ENCODE measurements at regions not wholly inside any gene's neighbourhood (a gene's known extent, or its start where the extent isn't known, plus 50 kb on each side); places are given as distances from the start of the nearest gene placed in this dataset.

GRCh38 chr7:69047151-69047754 lies 551.0 kb upstream of the AUTS2 start:
- no peak overlapping the region for H2AFZ ChIP-seq (ENCODE audit: low read length)
- no peak for DNase-seq (ENCODE audit: low read depth in 2 of 2)
- H3K9ac ChIP-seq (ENCODE audit: insufficient read depth, low read length), result no peak overlapping the region
- H4K20me1 ChIP-seq (ENCODE audit: control insufficient read depth, extremely low read depth, insufficient read depth, low read length), result no peaks in the 10 kb centered on the region
- H3K4me3 ChIP-seq (replicated peaks in 1 of 4; ENCODE audit: control extremely low read depth in 1 of 4, insufficient read depth in 1 of 4, low read depth in 3 of 4, low read length in 4 of 4), result no peak overlapping the region
- no peak overlapping the region for H3K27ac ChIP-seq (ENCODE audit: insufficient read depth, low read length)
- no peaks in the 10 kb centered on the region for H3K36me3 ChIP-seq (ENCODE audit: control insufficient read depth, insufficient read depth, low read length)
- no peaks in the 10 kb centered on the region for H3K27me3 ChIP-seq (ENCODE audit: control insufficient read depth, insufficient read depth, low read length)
- H3K4me1 ChIP-seq (ENCODE audit: control insufficient read depth, extremely low read depth, insufficient read depth, low read length), result no peaks in the 10 kb centered on the region
- H3K79me2 ChIP-seq (ENCODE audit: control insufficient read depth, insufficient read depth, low read length), result no peaks in the 10 kb centered on the region
- no peak for TF ChIP-seq CTCF (conservative IDR thresholded peaks at IDR 0.05 in 1 of 2, IDR thresholded peaks at IDR 0.05 in 1 of 2; ENCODE audit: low read depth in 1 of 2, low read length in 2 of 2)
- no peak for TF ChIP-seq EZH2 (IDR thresholded peaks at IDR 0.05; ENCODE audit: low read length, missing control alignments)
- H3K4me2 ChIP-seq (ENCODE audit: extremely low read depth, insufficient read depth, low read length), result no peak overlapping the region
- H3K9me3 ChIP-seq (ENCODE audit: control insufficient read depth, insufficient read depth, low read depth, low read length), result no peaks in the 10 kb centered on the region

DNA sequence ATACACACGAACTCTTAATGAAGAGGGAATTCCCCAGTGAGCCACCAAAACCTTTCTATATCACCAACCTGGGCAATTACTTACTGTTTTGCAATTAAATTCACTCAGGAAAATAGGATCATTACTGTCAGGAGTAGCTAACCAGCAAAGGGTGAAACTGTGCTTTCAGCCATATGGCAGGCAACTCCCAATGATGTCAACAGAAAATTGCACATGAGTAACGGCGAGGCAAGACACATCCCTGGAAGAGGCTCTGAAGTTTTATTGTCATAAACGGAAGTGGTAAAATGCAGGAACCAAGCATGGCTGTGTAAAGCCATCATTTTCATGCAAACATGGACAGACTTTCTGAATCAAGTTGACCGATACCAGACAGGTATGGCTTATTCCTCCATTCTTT lies 548.9 kb upstream of the AUTS2 start:
- H3K36me3 ChIP-seq (ENCODE audit: control insufficient read depth, insufficient read depth, low read length), result no peaks in the 10 kb centered on the region
- no peaks in the 10 kb centered on the region for H3K9me3 ChIP-seq (ENCODE audit: control insufficient read depth, insufficient read depth, low read depth, low read length)
- no peaks in the 10 kb centered on the region for H4K20me1 ChIP-seq (ENCODE audit: control insufficient read depth, extremely low read depth, insufficient read depth, low read length)
- H2AFZ ChIP-seq (ENCODE audit: low read length), result no peak overlapping the region
- no peak overlapping the region for H3K27ac ChIP-seq (ENCODE audit: insufficient read depth, low read length)
- H3K4me2 ChIP-seq (ENCODE audit: extremely low read depth, insufficient read depth, low read length), result no peak overlapping the region
- TF ChIP-seq CTCF (conservative IDR thresholded peaks at IDR 0.05 in 1 of 2, IDR thresholded peaks at IDR 0.05 in 1 of 2; ENCODE audit: low read depth in 1 of 2, low read length in 2 of 2) (no peak), EZH2 (IDR thresholded peaks at IDR 0.05; ENCODE audit: low read length, missing control alignments) (no peak)
- H3K4me3 ChIP-seq (replicated peaks in 1 of 4; ENCODE audit: control extremely low read depth in 1 of 4, insufficient read depth in 1 of 4, low read depth in 3 of 4, low read length in 4 of 4), result no peak overlapping the region
- no peaks in the 10 kb centered on the region for H3K27me3 ChIP-seq (ENCODE audit: control insufficient read depth, insufficient read depth, low read length)
- no peaks in the 10 kb centered on the region for H3K79me2 ChIP-seq (ENCODE audit: control insufficient read depth, insufficient read depth, low read length)
- no peak overlapping the region for H3K9ac ChIP-seq (ENCODE audit: insufficient read depth, low read length)
- no peaks in the 10 kb centered on the region for H3K4me1 ChIP-seq (ENCODE audit: control insufficient read depth, extremely low read depth, insufficient read depth, low read length)
- DNase-seq (ENCODE audit: low read depth in 2 of 2), result no peak

GRCh38 chr7:69052447-69052846 lies 545.8 kb upstream of the AUTS2 start:
- H3K4me3 ChIP-seq (replicated peaks in 1 of 4; ENCODE audit: control extremely low read depth in 1 of 4, insufficient read depth in 1 of 4, low read depth in 3 of 4, low read length in 4 of 4), result no peak overlapping the region
- DNase-seq (ENCODE audit: low read depth in 2 of 2), result no peak
- no peak overlapping the region for H2AFZ ChIP-seq (ENCODE audit: low read length)
- no peaks in the 10 kb centered on the region for H3K4me1 ChIP-seq (ENCODE audit: control insufficient read depth, extremely low read depth, insufficient read depth, low read length)
- no peak for TF ChIP-seq EZH2 (IDR thresholded peaks at IDR 0.05; ENCODE audit: low read length, missing control alignments)
- no peak for TF ChIP-seq CTCF (conservative IDR thresholded peaks at IDR 0.05 in 1 of 2, IDR thresholded peaks at IDR 0.05 in 1 of 2; ENCODE audit: low read depth in 1 of 2, low read length in 2 of 2)
- H3K4me2 ChIP-seq (ENCODE audit: extremely low read depth, insufficient read depth, low read length), result no peak overlapping the region
- no peaks in the 10 kb centered on the region for H3K9me3 ChIP-seq (ENCODE audit: control insufficient read depth, insufficient read depth, low read depth, low read length)
- H4K20me1 ChIP-seq (ENCODE audit: control insufficient read depth, extremely low read depth, insufficient read depth, low read length), result no peaks in the 10 kb centered on the region
- no peaks in the 10 kb centered on the region for H3K27me3 ChIP-seq (ENCODE audit: control insufficient read depth, insufficient read depth, low read length)
- no peak overlapping the region for H3K27ac ChIP-seq (ENCODE audit: insufficient read depth, low read length)
- no peaks in the 10 kb centered on the region for H3K79me2 ChIP-seq (ENCODE audit: control insufficient read depth, insufficient read depth, low read length)
- no peak overlapping the region for H3K9ac ChIP-seq (ENCODE audit: insufficient read depth, low read length)
- H3K36me3 ChIP-seq (ENCODE audit: control insufficient read depth, insufficient read depth, low read length), result no peaks in the 10 kb centered on the region

Data from fibroblast of lung (primary cell).